H1 (cell line): ENCODE measurements at regions not wholly inside any gene's neighbourhood (a gene's known extent, or its start where the extent isn't known, plus 50 kb on each side); places are given as distances from the start of the nearest gene placed in this dataset.

Experiments
- ASH2L ChIP-seq: fragments of 200-600, 300-600 bp; sonication (generic); IDR thresholded peaks from one replicate; pipeline ENCODE4 v1.7.1; 2017; ENCODE audit warnings: low read length
- BACH1 ChIP-seq: IDR thresholded peaks from 2 replicates; pipeline ENCODE4 v1.6.1; 2012; ENCODE audit warnings: low read length, improper control_type of control experiment
- MAFK ChIP-seq: IDR thresholded peaks from 2 replicates; pipeline ENCODE4 v1.6.1; 2012; ENCODE audit warnings: low read depth, mild to moderate bottlenecking, improper control_type of control experiment, low read length
- POLR2AphosphoS5 ChIP-seq: IDR thresholded peaks from 2 replicates; pipeline ENCODE4 v1.6.1; 2011; ENCODE audit warnings: low read depth, low read length
- TBP ChIP-seq: IDR thresholded peaks from 2 replicates; pipeline ENCODE4 v1.6.1; 2011; ENCODE audit warnings: low read depth, low read length, improper control_type of control experiment
- TF ChIP-seq, protein P1 (sequence below): fragments of 300-600 bp; sonication (generic); IDR thresholded peaks from 2 replicates; pipeline ENCODE4 v1.7.1; 2012; ENCODE audit warnings: low read length, moderate library complexity, mild to moderate bottlenecking, inconsistent platforms; ENCODE audit not compliant: insufficient replicate concordance

DNA sequence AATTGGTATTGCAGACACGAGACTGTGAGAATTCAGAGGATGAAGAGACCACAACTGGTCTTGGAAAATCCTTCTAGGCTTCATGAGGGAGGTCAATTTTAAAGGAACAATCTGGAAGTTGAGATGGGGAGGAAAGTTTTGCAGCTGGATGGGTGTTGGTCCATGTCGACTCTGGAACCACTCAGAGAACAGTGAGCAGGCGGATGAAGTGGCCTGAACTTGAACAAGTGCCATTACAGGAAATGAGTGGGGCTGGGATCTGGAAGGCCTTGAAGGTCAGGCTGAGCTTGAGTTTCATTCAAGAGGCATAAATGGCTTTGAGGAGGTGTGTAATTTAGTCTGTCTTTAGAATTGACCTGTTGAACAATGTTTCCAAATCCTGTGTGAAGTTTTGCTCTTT, 140.9 kb downstream of the GALC start (continued):
- TF ChIP-seq TBP (no peak), MAFK (no peak), BACH1 (no peak), POLR2AphosphoS5 (no peak), ASH2L (no peak)
- TF ChIP-seq, protein P1, sequence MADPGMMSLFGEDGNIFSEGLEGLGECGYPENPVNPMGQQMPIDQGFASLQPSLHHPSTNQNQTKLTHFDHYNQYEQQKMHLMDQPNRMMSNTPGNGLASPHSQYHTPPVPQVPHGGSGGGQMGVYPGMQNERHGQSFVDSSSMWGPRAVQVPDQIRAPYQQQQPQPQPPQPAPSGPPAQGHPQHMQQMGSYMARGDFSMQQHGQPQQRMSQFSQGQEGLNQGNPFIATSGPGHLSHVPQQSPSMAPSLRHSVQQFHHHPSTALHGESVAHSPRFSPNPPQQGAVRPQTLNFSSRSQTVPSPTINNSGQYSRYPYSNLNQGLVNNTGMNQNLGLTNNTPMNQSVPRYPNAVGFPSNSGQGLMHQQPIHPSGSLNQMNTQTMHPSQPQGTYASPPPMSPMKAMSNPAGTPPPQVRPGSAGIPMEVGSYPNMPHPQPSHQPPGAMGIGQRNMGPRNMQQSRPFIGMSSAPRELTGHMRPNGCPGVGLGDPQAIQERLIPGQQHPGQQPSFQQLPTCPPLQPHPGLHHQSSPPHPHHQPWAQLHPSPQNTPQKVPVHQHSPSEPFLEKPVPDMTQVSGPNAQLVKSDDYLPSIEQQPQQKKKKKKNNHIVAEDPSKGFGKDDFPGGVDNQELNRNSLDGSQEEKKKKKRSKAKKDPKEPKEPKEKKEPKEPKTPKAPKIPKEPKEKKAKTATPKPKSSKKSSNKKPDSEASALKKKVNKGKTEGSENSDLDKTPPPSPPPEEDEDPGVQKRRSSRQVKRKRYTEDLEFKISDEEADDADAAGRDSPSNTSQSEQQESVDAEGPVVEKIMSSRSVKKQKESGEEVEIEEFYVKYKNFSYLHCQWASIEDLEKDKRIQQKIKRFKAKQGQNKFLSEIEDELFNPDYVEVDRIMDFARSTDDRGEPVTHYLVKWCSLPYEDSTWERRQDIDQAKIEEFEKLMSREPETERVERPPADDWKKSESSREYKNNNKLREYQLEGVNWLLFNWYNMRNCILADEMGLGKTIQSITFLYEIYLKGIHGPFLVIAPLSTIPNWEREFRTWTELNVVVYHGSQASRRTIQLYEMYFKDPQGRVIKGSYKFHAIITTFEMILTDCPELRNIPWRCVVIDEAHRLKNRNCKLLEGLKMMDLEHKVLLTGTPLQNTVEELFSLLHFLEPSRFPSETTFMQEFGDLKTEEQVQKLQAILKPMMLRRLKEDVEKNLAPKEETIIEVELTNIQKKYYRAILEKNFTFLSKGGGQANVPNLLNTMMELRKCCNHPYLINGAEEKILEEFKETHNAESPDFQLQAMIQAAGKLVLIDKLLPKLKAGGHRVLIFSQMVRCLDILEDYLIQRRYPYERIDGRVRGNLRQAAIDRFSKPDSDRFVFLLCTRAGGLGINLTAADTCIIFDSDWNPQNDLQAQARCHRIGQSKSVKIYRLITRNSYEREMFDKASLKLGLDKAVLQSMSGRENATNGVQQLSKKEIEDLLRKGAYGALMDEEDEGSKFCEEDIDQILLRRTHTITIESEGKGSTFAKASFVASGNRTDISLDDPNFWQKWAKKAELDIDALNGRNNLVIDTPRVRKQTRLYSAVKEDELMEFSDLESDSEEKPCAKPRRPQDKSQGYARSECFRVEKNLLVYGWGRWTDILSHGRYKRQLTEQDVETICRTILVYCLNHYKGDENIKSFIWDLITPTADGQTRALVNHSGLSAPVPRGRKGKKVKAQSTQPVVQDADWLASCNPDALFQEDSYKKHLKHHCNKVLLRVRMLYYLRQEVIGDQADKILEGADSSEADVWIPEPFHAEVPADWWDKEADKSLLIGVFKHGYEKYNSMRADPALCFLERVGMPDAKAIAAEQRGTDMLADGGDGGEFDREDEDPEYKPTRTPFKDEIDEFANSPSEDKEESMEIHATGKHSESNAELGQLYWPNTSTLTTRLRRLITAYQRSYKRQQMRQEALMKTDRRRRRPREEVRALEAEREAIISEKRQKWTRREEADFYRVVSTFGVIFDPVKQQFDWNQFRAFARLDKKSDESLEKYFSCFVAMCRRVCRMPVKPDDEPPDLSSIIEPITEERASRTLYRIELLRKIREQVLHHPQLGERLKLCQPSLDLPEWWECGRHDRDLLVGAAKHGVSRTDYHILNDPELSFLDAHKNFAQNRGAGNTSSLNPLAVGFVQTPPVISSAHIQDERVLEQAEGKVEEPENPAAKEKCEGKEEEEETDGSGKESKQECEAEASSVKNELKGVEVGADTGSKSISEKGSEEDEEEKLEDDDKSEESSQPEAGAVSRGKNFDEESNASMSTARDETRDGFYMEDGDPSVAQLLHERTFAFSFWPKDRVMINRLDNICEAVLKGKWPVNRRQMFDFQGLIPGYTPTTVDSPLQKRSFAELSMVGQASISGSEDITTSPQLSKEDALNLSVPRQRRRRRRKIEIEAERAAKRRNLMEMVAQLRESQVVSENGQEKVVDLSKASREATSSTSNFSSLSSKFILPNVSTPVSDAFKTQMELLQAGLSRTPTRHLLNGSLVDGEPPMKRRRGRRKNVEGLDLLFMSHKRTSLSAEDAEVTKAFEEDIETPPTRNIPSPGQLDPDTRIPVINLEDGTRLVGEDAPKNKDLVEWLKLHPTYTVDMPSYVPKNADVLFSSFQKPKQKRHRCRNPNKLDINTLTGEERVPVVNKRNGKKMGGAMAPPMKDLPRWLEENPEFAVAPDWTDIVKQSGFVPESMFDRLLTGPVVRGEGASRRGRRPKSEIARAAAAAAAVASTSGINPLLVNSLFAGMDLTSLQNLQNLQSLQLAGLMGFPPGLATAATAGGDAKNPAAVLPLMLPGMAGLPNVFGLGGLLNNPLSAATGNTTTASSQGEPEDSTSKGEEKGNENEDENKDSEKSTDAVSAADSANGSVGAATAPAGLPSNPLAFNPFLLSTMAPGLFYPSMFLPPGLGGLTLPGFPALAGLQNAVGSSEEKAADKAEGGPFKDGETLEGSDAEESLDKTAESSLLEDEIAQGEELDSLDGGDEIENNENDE, result no peak
